Kidney (tissue), 13 donors: ENCODE measurements at regions not wholly inside any gene's neighbourhood (a gene's known extent, or its start where the extent isn't known, plus 50 kb on each side); places are given as distances from the start of the nearest gene placed in this dataset.

Experiments used
- DNase-seq, 5 donors: peaks; one replicate each; pipeline ENCODE4 v3.0.0-alpha.2; 2013 to 2020
- FAIRE-seq: peaks from 2 replicates; lab custom pipeline; 2012; peaks lifted over from hg19 to GRCh38; lab: Jason Lieb, UNC
- H3K27ac ChIP-seq, 2 donors: one replicate each; pipeline ENCODE4 v1.7.0; 2013; ENCODE audit warnings: low read depth in 2 of 2, low read length in 2 of 2, inconsistent platforms in 1 of 2
- H3K27me3 ChIP-seq: one replicate; pipeline ENCODE4 v1.7.1; 2013; ENCODE audit warnings: low read length, inconsistent platforms; ENCODE audit not compliant: control insufficient read depth, insufficient read depth
- H3K36me3 ChIP-seq, 3 donors: one replicate each; pipeline versions ENCODE4 v1.7.0 to v1.7.1; 2013; ENCODE audit warnings: low read length in 3 of 3, control low read depth in 1 of 3, inconsistent platforms in 1 of 3; ENCODE audit not compliant: insufficient read depth in 3 of 3, control insufficient read depth in 2 of 3
- H3K4me1 ChIP-seq, 3 donors: one replicate each; pipeline versions ENCODE4 v1.7.0 to v1.7.1; 2013; ENCODE audit warnings: low read length in 3 of 3, inconsistent platforms in 1 of 3, low read depth in 1 of 3; ENCODE audit not compliant: control insufficient read depth in 2 of 3, insufficient read depth in 2 of 3
- H3K4me3 ChIP-seq, 3 donors: one replicate each; pipeline versions ENCODE4 v1.7.0 to v1.8.1; 2013; ENCODE audit warnings: low read length in 3 of 3, control low read depth in 1 of 3, inconsistent platforms in 1 of 3
- H3K9ac ChIP-seq, 3 donors: one replicate each; pipeline versions ENCODE4 v1.7.0 to v1.7.1; 2013; ENCODE audit warnings: low read length in 3 of 3, control low read depth in 1 of 3, inconsistent platforms in 1 of 3
- H3K9me3 ChIP-seq, 3 donors: one replicate each; pipeline versions ENCODE4 v1.7.0 to v1.7.1; 2013; ENCODE audit warnings: low read length in 3 of 3, control low read depth in 1 of 3, inconsistent platforms in 1 of 3; ENCODE audit not compliant: control insufficient read depth in 2 of 3, insufficient read depth in 1 of 3
- intact Hi-C: fragments of 100-400 bp; cut with DNase I; formaldehyde crosslinking; loops from one replicate; pipeline ENCODE4 v1.11.1; 2022
- TF ChIP-seq, protein P1 (sequence below): IDR thresholded peaks from 3 replicates; pipeline ENCODE4 v1.5.1; 2012; ENCODE audit warnings: mild to moderate bottlenecking, moderate library complexity, borderline replicate concordance; ENCODE audit not compliant: insufficient read depth; ENCODE audit errors: extremely low read depth
- donor health status: control.
- donor health status: control.
- donor health status: control.
- donor health status: control.
- donor health status: control.
- donor health status: DM: yes; HTN: yes; CAD: no.
- donor health status: Normal renal cell carcinoma (clear cell type).

DNA sequence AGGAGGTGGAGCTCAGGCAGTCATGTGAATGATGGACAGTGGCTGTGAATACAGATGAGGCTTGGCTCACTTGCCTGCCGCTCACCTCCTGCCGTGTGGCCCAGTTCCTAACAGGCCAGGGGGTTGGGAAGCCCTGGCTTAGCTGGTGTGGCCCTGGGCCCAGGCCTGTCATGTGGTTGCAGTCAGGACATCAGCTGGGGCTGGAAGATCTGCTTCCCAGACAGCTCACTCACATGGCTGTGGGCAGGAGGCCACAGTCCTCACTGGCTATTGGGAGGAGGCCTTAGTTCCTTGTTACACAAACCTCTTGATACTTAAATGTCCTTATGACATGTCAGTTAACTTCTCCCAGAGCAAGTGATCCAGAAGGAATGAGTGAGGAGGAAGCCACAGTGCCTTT, 138.8 kb upstream of the CSF3R start:
- H3K4me1 ChIP-seq, result peaks cover 0 to 5% (median 4%) of the 10 kb centered on the region in 3 donors
- no peaks in the 10 kb centered on the region for H3K27me3 ChIP-seq
- no peak overlapping the region for H3K9ac ChIP-seq
- no peak for DNase-seq
- intact Hi-C loops, result no loop called here
- no peak overlapping the region for H3K4me3 ChIP-seq
- no peaks in the 10 kb centered on the region for H3K36me3 ChIP-seq
- peaks cover 0 to 4% (median 0%) of the 10 kb centered on the region in 3 donors for H3K9me3 ChIP-seq
- no peak overlapping the region for H3K27ac ChIP-seq
- FAIRE-seq, result no peak
- TF ChIP-seq, protein P1, sequence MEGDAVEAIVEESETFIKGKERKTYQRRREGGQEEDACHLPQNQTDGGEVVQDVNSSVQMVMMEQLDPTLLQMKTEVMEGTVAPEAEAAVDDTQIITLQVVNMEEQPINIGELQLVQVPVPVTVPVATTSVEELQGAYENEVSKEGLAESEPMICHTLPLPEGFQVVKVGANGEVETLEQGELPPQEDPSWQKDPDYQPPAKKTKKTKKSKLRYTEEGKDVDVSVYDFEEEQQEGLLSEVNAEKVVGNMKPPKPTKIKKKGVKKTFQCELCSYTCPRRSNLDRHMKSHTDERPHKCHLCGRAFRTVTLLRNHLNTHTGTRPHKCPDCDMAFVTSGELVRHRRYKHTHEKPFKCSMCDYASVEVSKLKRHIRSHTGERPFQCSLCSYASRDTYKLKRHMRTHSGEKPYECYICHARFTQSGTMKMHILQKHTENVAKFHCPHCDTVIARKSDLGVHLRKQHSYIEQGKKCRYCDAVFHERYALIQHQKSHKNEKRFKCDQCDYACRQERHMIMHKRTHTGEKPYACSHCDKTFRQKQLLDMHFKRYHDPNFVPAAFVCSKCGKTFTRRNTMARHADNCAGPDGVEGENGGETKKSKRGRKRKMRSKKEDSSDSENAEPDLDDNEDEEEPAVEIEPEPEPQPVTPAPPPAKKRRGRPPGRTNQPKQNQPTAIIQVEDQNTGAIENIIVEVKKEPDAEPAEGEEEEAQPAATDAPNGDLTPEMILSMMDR, result no peak

DNA sequence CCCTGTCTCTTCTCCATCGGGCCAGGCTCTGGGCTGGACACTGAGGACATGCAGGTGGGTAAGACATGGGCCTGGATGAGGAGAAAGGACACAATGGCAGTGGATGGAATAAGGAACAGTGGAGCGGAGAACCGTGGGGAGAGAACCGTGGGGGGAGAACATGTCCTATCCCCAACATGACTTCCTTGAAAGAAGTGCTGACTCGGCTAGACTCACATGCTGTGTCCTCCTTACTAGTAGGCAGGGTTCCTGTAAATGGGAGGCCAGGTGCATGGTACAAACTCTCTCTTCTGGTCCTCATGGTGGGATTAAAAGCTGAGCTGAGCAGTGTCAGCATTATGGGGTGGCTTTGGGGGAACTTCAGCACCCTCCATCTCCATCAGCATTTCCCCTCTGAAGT, 137.4 kb upstream of the CSF3R start:
- no peaks in the 10 kb centered on the region for H3K27me3 ChIP-seq
- no peak for FAIRE-seq
- H3K4me1 ChIP-seq, result peaks cover 0 to 5% (median 4%) of the 10 kb centered on the region in 3 donors
- no peak for DNase-seq
- no peak overlapping the region for H3K27ac ChIP-seq
- TF ChIP-seq, protein P1, result no peak
- no peaks in the 10 kb centered on the region for H3K36me3 ChIP-seq
- no peak overlapping the region for H3K4me3 ChIP-seq
- intact Hi-C loops, result no loop called here
- no peak overlapping the region for H3K9ac ChIP-seq
- peaks cover 0 to 4% (median 0%) of the 10 kb centered on the region in 3 donors for H3K9me3 ChIP-seq

DNA sequence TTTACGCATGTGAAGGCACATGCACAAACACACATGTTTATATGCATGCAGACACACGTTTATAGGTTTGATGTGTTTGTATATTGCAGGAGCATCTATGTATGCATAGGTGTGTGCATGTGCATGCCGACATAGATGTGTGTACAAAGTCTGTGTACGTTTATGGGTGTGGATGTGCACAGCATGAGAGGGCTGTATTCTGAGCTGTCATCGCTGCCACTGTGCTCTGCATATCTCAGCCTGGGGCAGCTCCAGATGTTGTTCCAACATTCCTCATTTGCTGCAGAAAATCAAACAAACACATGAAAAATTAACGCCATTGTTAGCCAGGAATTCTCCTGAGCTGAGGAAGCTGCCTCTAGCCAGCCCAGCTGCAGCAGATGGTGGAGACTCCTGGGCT, 132.3 kb upstream of the CSF3R start:
- Histone ChIP-seq H3K9me3 (no peaks in the 10 kb centered on the region), H3K36me3 (no peaks in the 10 kb centered on the region), H3K27me3 (no peaks in the 10 kb centered on the region), H3K4me1 (no peaks in the 10 kb centered on the region), H3K4me3 (no peak overlapping the region), H3K9ac (no peak overlapping the region), H3K27ac (no peak overlapping the region)
- FAIRE-seq (no peak), DNase-seq (no peak)
- TF ChIP-seq, protein P1, result no peak
- intact Hi-C loops, result no loop called here

DNA sequence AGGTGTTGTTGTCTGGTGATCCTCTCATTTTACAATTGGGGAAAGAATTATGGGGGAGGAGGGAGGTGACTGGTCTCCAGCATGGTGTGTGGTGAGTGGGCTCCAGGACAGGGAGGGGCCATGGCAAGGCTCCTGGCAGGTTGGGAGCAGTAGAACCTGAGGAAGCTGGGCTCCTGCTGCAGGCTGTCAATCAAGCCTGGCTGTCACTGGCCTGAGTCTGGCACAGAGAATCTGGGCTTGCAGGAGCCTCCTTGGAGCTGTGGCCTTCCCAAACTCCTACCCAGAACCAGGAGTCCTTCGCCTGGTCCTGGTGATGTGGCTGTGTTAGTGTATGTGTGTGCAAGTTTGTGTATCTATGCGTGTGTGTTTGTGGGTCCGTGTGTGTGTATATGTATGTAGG, 131.9 kb upstream of the CSF3R start:
- no peak for DNase-seq
- no peak for FAIRE-seq
- Histone ChIP-seq H3K27me3 (no peaks in the 10 kb centered on the region), H3K4me1 (no peaks in the 10 kb centered on the region), H3K36me3 (no peaks in the 10 kb centered on the region), H3K27ac (no peak overlapping the region), H3K9ac (no peak overlapping the region), H3K4me3 (no peak overlapping the region), H3K9me3 (no peaks in the 10 kb centered on the region)
- intact Hi-C loops, result no loop called here
- TF ChIP-seq, protein P1, result no peak
